Keratinocyte (primary cell): ENCODE measurements at regions not wholly inside any gene's neighbourhood (a gene's known extent, or its start where the extent isn't known, plus 50 kb on each side); places are given as distances from the start of the nearest gene placed in this dataset.

ENCODE experiments used
- CTCF ChIP-seq, 3 experiments: IDR thresholded peaks in 1 of 3; conservative IDR thresholded peaks in 1 of 3; optimal IDR thresholded peaks in 1 of 3; 2 replicates in 2 of 3; 3 replicates in 1 of 3; pipeline versions ENCODE3 to v1.5.1; 2011; ENCODE audit warnings: low read length in 3 of 3, mild to moderate bottlenecking in 3 of 3, moderate library complexity in 2 of 3, control low read depth in 1 of 3, inconsistent platforms in 1 of 3; ENCODE audit not compliant: insufficient read depth in 2 of 3; ENCODE audit errors: extremely low read depth in 1 of 3
- EZH2 ChIP-seq: IDR thresholded peaks from one replicate; pipeline ENCODE4 v1.6.1; 2012; ENCODE audit warnings: inconsistent platforms, mild to moderate bottlenecking, low read length, moderate library complexity

GRCh38 chr6:147735924-147736323 lies 227.4 kb downstream of the SAMD5 start:
- no peak for TF ChIP-seq CTCF (optimal IDR thresholded peaks at IDR 0.05 in 1 of 3, IDR thresholded peaks at IDR 0.05 in 1 of 3, conservative IDR thresholded peaks at IDR 0.05 in 1 of 3; ENCODE audit: extremely low read depth in 1 of 3, insufficient read depth in 2 of 3, low read length in 3 of 3)
- no peak for TF ChIP-seq EZH2
